ENCODE measurements at regions not wholly inside any gene's neighbourhood (a gene's known extent, or its start where the extent isn't known, plus 50 kb on each side); places are given as distances from the start of the nearest gene placed in this dataset.

DNA sequence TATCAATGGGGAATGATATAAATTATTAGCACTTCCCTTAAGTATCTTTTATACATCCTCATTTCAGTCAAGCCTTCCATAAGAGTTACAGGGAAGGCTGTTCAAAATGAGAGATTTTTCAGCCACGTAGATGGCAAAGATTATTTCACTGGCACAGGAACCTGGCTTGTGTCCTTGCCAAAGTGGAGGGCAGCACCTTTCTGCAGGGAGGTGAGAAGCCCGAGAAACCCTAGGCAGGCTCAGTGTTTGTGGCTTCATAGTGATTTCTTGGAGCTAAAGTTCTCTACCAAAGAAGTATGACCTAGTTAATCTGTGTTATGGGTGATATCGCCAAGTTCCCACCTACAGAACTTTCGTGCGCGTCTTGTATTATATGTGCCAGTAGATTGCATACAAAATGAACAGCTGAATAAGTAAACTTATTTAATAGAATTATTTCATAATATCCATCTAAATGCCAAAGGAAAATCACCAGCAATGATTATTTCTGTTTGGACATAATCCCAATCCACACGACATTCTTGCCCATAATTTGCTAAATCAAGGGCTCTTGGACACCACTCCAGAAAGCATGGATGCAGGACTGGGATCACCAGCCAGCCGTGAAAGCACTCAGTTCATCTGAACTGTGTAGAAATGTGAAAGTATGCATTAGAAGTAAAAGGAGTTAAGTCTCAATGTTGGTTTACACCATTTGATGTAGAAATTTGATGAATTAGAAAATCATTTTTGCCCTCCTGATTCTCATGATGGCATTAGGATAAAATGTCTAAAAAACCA, 150.4 kb upstream of the RNF32 start:
- TF ChIP-seq, protein P1, sequence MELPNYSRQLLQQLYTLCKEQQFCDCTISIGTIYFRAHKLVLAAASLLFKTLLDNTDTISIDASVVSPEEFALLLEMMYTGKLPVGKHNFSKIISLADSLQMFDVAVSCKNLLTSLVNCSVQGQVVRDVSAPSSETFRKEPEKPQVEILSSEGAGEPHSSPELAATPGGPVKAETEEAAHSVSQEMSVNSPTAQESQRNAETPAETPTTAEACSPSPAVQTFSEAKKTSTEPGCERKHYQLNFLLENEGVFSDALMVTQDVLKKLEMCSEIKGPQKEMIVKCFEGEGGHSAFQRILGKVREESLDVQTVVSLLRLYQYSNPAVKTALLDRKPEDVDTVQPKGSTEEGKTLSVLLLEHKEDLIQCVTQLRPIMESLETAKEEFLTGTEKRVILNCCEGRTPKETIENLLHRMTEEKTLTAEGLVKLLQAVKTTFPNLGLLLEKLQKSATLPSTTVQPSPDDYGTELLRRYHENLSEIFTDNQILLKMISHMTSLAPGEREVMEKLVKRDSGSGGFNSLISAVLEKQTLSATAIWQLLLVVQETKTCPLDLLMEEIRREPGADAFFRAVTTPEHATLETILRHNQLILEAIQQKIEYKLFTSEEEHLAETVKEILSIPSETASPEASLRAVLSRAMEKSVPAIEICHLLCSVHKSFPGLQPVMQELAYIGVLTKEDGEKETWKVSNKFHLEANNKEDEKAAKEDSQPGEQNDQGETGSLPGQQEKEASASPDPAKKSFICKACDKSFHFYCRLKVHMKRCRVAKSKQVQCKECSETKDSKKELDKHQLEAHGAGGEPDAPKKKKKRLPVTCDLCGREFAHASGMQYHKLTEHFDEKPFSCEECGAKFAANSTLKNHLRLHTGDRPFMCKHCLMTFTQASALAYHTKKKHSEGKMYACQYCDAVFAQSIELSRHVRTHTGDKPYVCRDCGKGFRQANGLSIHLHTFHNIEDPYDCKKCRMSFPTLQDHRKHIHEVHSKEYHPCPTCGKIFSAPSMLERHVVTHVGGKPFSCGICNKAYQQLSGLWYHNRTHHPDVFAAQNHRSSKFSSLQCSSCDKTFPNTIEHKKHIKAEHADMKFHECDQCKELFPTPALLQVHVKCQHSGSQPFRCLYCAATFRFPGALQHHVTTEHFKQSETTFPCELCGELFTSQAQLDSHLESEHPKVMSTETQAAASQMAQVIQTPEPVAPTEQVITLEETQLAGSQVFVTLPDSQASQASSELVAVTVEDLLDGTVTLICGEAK (IDR thresholded peaks at IDR 0.05): no peak
- TF ChIP-seq, protein P1 (CRISPR knock-in tag; IDR thresholded peaks at IDR 0.05): no peak
- TF ChIP-seq NCOR1 (IDR thresholded peaks at IDR 0.05; ENCODE audit: borderline replicate concordance, low read length) (no peak), EP300 (IDR thresholded peaks at IDR 0.05; ENCODE audit: low read depth in 2 of 2, low read length in 2 of 2) (no peak), EP300 (CRISPR knock-in tag; IDR thresholded peaks at IDR 0.05; ENCODE audit: borderline replicate concordance) (no peak)

Data from HepG2 (cell line).